SK-N-SH treated with all-trans-retinoic acid at 6 μM for 48 hours (cell line): ENCODE measurements at regions not wholly inside any gene's neighbourhood (a gene's known extent, or its start where the extent isn't known, plus 50 kb on each side); places are given as distances from the start of the nearest gene placed in this dataset.

ENCODE experiments used
- ATAC-seq: fragments of 200-7000 bp; cut with Tn5 transposase; 3 replicates; pipeline ENCODE4 v1.9.1; 2020; ENCODE audit warnings: mild to moderate bottlenecking, moderate library complexity
- ARNTL ChIP-seq: fragments of 450-650 bp; formaldehyde crosslinking; IDR thresholded peaks from 2 replicates; pipeline ENCODE4 v1.5.0; 2020; ENCODE audit warnings: low read depth, mild to moderate bottlenecking, moderate library complexity, borderline replicate concordance
- BACH2 ChIP-seq: fragments of 250-450 bp; sonication (Bioruptor Pico); IDR thresholded peaks from 2 replicates; pipeline ENCODE4 v1.9.0; 2021; ENCODE audit warnings: mild to moderate bottlenecking, borderline replicate concordance
- CSDC2 ChIP-seq: fragments of 250-450 bp; sonication (Bioruptor Pico); IDR thresholded peaks from 2 replicates; pipeline ENCODE4 v1.5.0; 2020; ENCODE audit warnings: mild to moderate bottlenecking, moderate library complexity
- ESRRG ChIP-seq: fragments of 250-450 bp; sonication (Bioruptor Pico); IDR thresholded peaks from 2 replicates; pipeline ENCODE4 v1.6.1; 2021; ENCODE audit warnings: mild to moderate bottlenecking
- ISL1 ChIP-seq: fragments of 250-450 bp; sonication (Bioruptor Pico); IDR thresholded peaks from 2 replicates; pipeline ENCODE4 v2.1.2; 2022; ENCODE audit warnings: mild to moderate bottlenecking, moderate library complexity
- OSR1 ChIP-seq: fragments of 250-450 bp; sonication (Bioruptor Pico); IDR thresholded peaks from 2 replicates; pipeline ENCODE4 v1.8.0; 2022; ENCODE audit warnings: moderate library complexity, mild to moderate bottlenecking, inconsistent platforms
- POU6F1 ChIP-seq: fragments of 250-450 bp; sonication (Bioruptor Pico); IDR thresholded peaks from 2 replicates; pipeline ENCODE4 v1.8.0; 2021; ENCODE audit warnings: low read depth, mild to moderate bottlenecking, moderate library complexity, borderline replicate concordance
- RARB ChIP-seq: fragments of 250-450 bp; sonication (Bioruptor Pico); IDR thresholded peaks from 2 replicates; pipeline ENCODE4 v1.8.0; 2021; ENCODE audit warnings: mild to moderate bottlenecking, moderate library complexity
- SNAI2 ChIP-seq: fragments of 250-450 bp; sonication (Bioruptor Pico); IDR thresholded peaks from 2 replicates; pipeline ENCODE4 v1.5.0; 2020; ENCODE audit warnings: mild to moderate bottlenecking, moderate library complexity
- TOX ChIP-seq: fragments of 250-450 bp; sonication (Bioruptor Pico); IDR thresholded peaks from 2 replicates; pipeline ENCODE4 v1.8.0; 2021; ENCODE audit warnings: mild to moderate bottlenecking, moderate library complexity, borderline replicate concordance
- TSHZ2 ChIP-seq: fragments of 250-450 bp; sonication (Bioruptor Pico); IDR thresholded peaks from 2 replicates; pipeline ENCODE4 v1.5.0; 2020; ENCODE audit warnings: mild to moderate bottlenecking, moderate library complexity
- ZFP30 ChIP-seq: fragments of 450-650 bp; formaldehyde crosslinking; IDR thresholded peaks from 2 replicates; pipeline ENCODE4 v1.5.0; 2022; ENCODE audit warnings: mild to moderate bottlenecking, moderate library complexity
- ZNF565 ChIP-seq: fragments of 450-650 bp; formaldehyde crosslinking; conservative IDR thresholded peaks from 2 replicates; pipeline ENCODE4 v1.5.0; 2020; ENCODE audit warnings: low read depth, mild to moderate bottlenecking, moderate library complexity
- ZNF8 ChIP-seq: fragments of 450-650 bp; formaldehyde crosslinking; IDR thresholded peaks from 2 replicates; pipeline ENCODE4 v1.5.0; 2020; ENCODE audit warnings: mild to moderate bottlenecking, moderate library complexity
- TF ChIP-seq, protein P1 (sequence below): fragments of 250-450 bp; sonication (Bioruptor Pico); IDR thresholded peaks from 2 replicates; pipeline ENCODE4 v1.5.1; 2021; ENCODE audit warnings: mild to moderate bottlenecking, moderate library complexity

DNA sequence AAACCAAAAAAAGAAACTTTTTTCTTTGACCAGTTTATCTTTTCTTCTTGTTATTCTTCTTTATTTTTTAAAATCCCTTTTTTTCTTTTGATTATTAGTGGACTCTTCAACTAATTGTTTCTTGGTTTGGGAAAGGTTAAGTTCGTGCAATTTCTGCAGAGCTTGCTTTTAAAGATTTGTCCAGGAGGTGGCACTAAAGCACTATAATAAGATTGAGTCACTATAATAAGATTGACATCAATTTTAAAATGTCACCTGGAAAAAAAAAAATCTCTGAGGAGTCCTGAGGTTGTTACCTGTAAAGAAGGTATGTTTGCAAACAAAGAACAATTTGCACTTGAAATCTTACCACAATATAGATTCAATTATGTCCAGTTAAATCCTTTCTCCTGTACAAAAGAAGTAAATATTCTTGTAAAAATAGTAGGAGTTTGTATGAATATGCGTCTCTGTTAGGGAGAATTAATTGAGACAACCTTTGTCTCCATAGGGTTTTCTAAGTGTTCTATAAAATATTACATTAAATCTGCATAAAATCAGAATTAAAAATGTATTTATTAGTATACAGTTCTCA is 166.7 kb downstream of the ADGRL4 start:
- TF ChIP-seq TOX (no peak), ZFP30 (CRISPR knock-in tag) (no peak), ZNF565 (CRISPR knock-in tag) (no peak), BACH2 (CRISPR knock-in tag) (no peak), RARB (CRISPR knock-in tag) (no peak), SNAI2 (CRISPR knock-in tag) (no peak), TSHZ2 (CRISPR knock-in tag) (no peak), OSR1 (CRISPR knock-in tag) (no peak), ARNTL (CRISPR knock-in tag) (no peak), POU6F1 (CRISPR knock-in tag) (no peak), ESRRG (CRISPR knock-in tag) (no peak), CSDC2 (no peak), ISL1 (CRISPR knock-in tag) (no peak), ZNF8 (CRISPR knock-in tag) (no peak)
- TF ChIP-seq, protein P1, sequence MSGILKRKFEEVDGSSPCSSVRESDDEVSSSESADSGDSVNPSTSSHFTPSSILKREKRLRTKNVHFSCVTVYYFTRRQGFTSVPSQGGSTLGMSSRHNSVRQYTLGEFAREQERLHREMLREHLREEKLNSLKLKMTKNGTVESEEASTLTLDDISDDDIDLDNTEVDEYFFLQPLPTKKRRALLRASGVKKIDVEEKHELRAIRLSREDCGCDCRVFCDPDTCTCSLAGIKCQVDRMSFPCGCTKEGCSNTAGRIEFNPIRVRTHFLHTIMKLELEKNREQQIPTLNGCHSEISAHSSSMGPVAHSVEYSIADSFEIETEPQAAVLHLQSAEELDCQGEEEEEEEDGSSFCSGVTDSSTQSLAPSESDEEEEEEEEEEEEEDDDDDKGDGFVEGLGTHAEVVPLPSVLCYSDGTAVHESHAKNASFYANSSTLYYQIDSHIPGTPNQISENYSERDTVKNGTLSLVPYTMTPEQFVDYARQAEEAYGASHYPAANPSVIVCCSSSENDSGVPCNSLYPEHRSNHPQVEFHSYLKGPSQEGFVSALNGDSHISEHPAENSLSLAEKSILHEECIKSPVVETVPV (CRISPR knock-in tag): no peak
- peak; percentile 41; the same call in 1 of the 3 replicates for ATAC-seq
